Heart right ventricle (tissue), 16 donors: ENCODE measurements at regions not wholly inside any gene's neighbourhood (a gene's known extent, or its start where the extent isn't known, plus 50 kb on each side); places are given as distances from the start of the nearest gene placed in this dataset.
A peak's percentile ranks its signal among the peaks of the same experiment; 100 is the strongest.
"Not testable (repeated sequence)": the region's sequence is repeated elsewhere in the genome, so short reads cannot be mapped to it uniquely, and the experiment has no call there.

ENCODE experiments used
- ATAC-seq, 8 donors: fragments of 200-7000 bp; cut with Tn5 transposase; one replicate each; pipeline ENCODE4 v1.9.1; 2020; ENCODE audit warnings: mild to moderate bottlenecking in 8 of 8, moderate library complexity in 8 of 8, moderate number of reproducible peaks in 1 of 8
- DNase-seq, 2 donors: peaks; one replicate each; pipeline ENCODE4 v3.0.0-alpha.2; 2020
- H3K27ac ChIP-seq, 10 donors: fragments of 200-600 bp; sonication (generic) in 2 of 10; one replicate each; pipeline versions ENCODE4 v1.5.0 to v1.8.0; 2020 to 2022; ENCODE audit warnings: mild to moderate bottlenecking in 3 of 10
- H3K27me3 ChIP-seq, 7 donors: fragments of 200-600 bp; one replicate each; pipeline ENCODE4 v1.8.0; 2021 to 2022; ENCODE audit warnings: mild to moderate bottlenecking in 2 of 7
- H3K36me3 ChIP-seq, 9 donors: fragments of 200-600 bp; sonication (generic) in 1 of 9; one replicate each; pipeline versions ENCODE4 v1.5.0 to v1.8.0; 2020 to 2022; ENCODE audit warnings: mild to moderate bottlenecking in 2 of 9
- H3K4me1 ChIP-seq, 9 donors: fragments of 200-600 bp; sonication (generic) in 1 of 9; one replicate each; pipeline versions ENCODE4 v1.5.0 to v1.8.0; 2020 to 2022; ENCODE audit warnings: mild to moderate bottlenecking in 4 of 9
- H3K4me3 ChIP-seq, 10 donors: fragments of 200-600 bp; sonication (generic) in 2 of 10; one replicate each; pipeline versions ENCODE4 v1.5.0 to v1.8.0; 2020 to 2022; ENCODE audit warnings: mild to moderate bottlenecking in 7 of 10, moderate library complexity in 2 of 10
- H3K9me3 ChIP-seq, 11 donors: fragments of 200-600 bp in 10 of 11; sonication (generic) in 2 of 11; one replicate each; pipeline versions ENCODE4 v1.5.0 to v1.8.0; 2013 to 2022; ENCODE audit warnings: mild to moderate bottlenecking in 2 of 11, control low read depth in 1 of 11, moderate library complexity in 1 of 11
- CTCF ChIP-seq, 9 donors: fragments of 200-600 bp; sonication (generic) in 2 of 9; IDR thresholded peaks; one replicate each; pipeline versions ENCODE4 v1.5.0 to v1.8.0; 2021 to 2022; ENCODE audit warnings: antibody characterized with exemption in 9 of 9, mild to moderate bottlenecking in 5 of 9, moderate library complexity in 1 of 9
- WGBS, 2 donors: extraction: QIAGEN DNeasy Blood & Tissue Kit; methylation state at CpG; one replicate each; pipeline ENCODE4 v1.1.7; 2013; ENCODE audit warnings: inconsistent platforms in 1 of 2; 5-methylcytosine and 5-hydroxymethylcytosine counted together
- intact Hi-C, 10 donors: fragments of 100-400 bp; cut with DNase I; formaldehyde crosslinking; loops; one replicate each; pipeline versions ENCODE4 v1.11.1 to v1.14.2; 2022
- donor health status: Arrhythmogenic right ventricular cardiomyopathy.
- donor health status: ischemic (EF 13 %, LVEDD 7.1; RV severe dilation, severe dysfunction).
- donor health status: healthy with polysubstance abuse.
- donor health status: DM: no; HTN: yes; CAD: no.
- donor health status: DM: no; HTN: no; CAD: no.
- donor health status: ischemic (EF 25% LVEDD 6.9; RV normal size, moderate dysfunction).
- donor health status: ischemic (EF 25% LVEDD 5.7; RV mildly dilated, moderate dysfunction).
- donor health status: healthy.
- donor health status: DM: yes; HTN: yes; CAD: no.
- donor health status: Ischemic cardiomyopathy.
- donor health status: ischemic (EF 35%, LVEDD 5.7; RV mildly dilated, moderate dysfunction).
- donor health status: nonischemic (EF 11% LVEDD 7.7; RV severe dilation, severe dysfunction).
- donor health status: DM: yes; HTN: yes; CAD: no.
- donor health status: PGD.
- donor health status: ischemic (EF 29% LVEDD 5.4; RV normal size, mild dysfunction).
- donor health status: nonischemic (EF 23%, LVEDD 6.1; RV moderate dilation, normal function).

- peaks cover 0 to 15% (median 5%) of the 10 kb centered on the region in 9 donors for H3K4me1 ChIP-seq
- peak in 6 of 8 donors; percentile 56 to 92 (median 73) for ATAC-seq
- no peak for DNase-seq
- peak overlapping the region in 8 of 10 donors; percentile 18 to 65 (median 45) for H3K27ac ChIP-seq
- H3K36me3 ChIP-seq = no peaks in the 10 kb centered on the region
- 61 to 68% methylated on average over 2 of the region's 2 CpGs for WGBS, 2 donors
- H3K27me3 ChIP-seq = no peaks in the 10 kb centered on the region
- H3K4me3 ChIP-seq = no peak overlapping the region
- no peak for TF ChIP-seq CTCF (IDR thresholded peaks at IDR 0.05)
- peaks cover 0 to 13% (median 4%) of the 10 kb centered on the region in 11 donors for H3K9me3 ChIP-seq
- intact Hi-C loops = loop anchor here in 1 of 10 donors (1.0 kb wide), 1 partner anchor 26 kb away; no protein-coding TSS in a partner anchor
Observed at GRCh38 chr6:11418290-11418905, 119.2 kb upstream of the TMEM170B start.

DNA sequence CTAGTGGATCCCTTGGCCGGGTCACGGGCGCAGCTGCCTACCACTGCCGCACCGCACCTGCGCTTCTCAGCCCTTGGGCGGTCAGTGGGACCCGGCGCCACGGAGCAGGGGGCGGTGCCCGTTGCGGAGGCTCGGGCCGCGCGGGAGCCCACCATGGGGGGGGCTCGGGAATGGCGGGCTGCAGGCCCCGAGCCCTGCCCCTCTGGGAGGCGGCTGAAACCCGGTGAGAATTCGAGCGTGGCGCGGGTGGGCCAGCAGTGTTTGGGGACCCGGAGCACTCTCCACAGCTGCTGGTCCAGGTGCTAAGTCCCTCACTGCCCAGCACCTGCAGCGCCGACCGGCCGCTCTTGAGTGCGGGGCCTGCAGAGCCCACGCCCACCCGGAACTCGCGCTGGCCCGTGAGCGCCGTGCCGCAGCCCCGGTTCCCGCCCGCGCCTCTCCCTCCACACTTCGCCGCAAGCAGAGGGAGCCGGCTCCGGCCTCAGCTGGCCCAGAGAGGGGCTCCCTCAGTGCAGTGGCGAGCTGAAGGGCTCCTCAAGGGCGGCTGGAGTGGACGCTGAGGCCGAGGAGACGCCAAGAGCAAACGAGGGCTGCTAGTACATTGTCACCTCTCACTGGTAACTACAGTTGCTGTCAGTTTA, 120.5 kb upstream of the TMEM170B start:
- 95 to 98% methylated on average over 54 of the region's 54 CpGs for WGBS, 2 donors
- Histone ChIP-seq H3K27ac (no peak overlapping the region), H3K36me3 (no peaks in the 10 kb centered on the region), H3K4me3 (no peak overlapping the region), H3K9me3 (peaks cover 0 to 13% (median 4%) of the 10 kb centered on the region in 11 donors), H3K27me3 (no peaks in the 10 kb centered on the region), H3K4me1 (peaks cover 0 to 28% (median 2%) of the 10 kb centered on the region in 9 donors)
- DNase-seq (no peak), ATAC-seq (peak in 1 of 8 donors; percentile 41)
- TF ChIP-seq CTCF (IDR thresholded peaks at IDR 0.05) = no peak
- intact Hi-C loops = no loop called here

DNA sequence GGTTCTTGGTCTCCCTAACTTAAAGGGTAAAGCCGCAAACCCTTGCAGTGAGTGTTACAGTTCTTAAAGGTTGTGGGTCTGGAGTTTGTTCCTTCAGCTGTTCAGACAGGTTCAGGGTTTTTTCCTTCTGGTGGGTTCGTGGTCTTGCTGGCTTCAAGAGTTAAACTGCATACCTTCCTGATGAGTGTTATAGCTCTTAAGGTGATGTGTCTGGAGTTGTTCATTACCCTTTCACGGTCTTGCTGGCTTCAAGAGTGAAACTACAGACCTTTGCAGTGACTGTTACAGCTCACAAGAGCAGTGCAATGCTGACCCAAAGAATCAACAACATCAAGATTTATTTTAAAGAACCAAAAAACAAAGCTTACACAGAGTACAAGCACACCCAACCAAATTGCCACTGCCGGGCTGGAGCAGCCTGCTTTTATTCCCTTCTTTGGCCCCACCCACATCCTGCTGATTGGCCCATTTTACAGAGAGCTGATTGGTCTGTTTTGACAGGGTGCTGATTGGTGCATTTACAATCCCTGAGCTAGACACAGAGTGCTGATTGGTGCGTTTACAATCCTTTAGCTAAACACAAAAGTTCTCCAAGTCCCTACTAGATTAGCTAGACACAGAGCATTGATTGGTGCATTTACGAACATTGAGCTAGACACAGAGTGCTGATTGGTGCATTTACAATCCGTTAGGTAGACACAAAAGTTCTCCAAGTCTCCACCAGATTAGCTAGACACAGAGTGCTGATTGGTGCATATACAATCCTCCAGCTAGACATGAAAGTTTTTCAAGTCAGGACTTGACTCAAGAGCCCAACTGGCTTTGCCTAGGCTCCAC, 121.2 kb upstream of the TMEM170B start:
- H3K4me1 ChIP-seq = peaks cover 0 to 34% (median 10%) of the 10 kb centered on the region in 9 donors
- WGBS, 2 donors = 80 to 88% methylated on average over 7 of the region's 7 CpGs
- DNase-seq, H3K4me3 ChIP-seq, H3K27ac ChIP-seq, ATAC-seq, H3K27me3 ChIP-seq, H3K36me3 ChIP-seq, intact Hi-C loops: not testable (repeated sequence)
- H3K9me3 ChIP-seq = peaks cover 0 to 13% (median 4%) of the 10 kb centered on the region in 11 donors
- TF ChIP-seq CTCF (IDR thresholded peaks at IDR 0.05) = peak in 2 of 9 donors; percentile 12 to 19

GRCh38 chr6:11415557-11415956, 122.0 kb upstream of the TMEM170B start:
- no peak for TF ChIP-seq CTCF (IDR thresholded peaks at IDR 0.05)
- peaks cover 0 to 10% (median 0%) of the 10 kb centered on the region in 11 donors for H3K9me3 ChIP-seq
- no peak for DNase-seq
- 95 to 98% methylated on average over 7 of the region's 7 CpGs for WGBS, 2 donors
- no peaks in the 10 kb centered on the region for H3K36me3 ChIP-seq
- H3K4me1 ChIP-seq = peaks cover 0 to 41% (median 14%) of the 10 kb centered on the region in 9 donors
- no peaks in the 10 kb centered on the region for H3K27me3 ChIP-seq
- intact Hi-C loops = no loop called here
- ATAC-seq = no peak
- H3K4me3 ChIP-seq = no peak overlapping the region
- no peak overlapping the region for H3K27ac ChIP-seq
